Osteoblast (primary cell): ENCODE measurements at regions not wholly inside any gene's neighbourhood (a gene's known extent, or its start where the extent isn't known, plus 50 kb on each side); places are given as distances from the start of the nearest gene placed in this dataset.

Source experiments
- DNase-seq: peaks from one replicate; pipeline ENCODE4 v3.0.0; 2011; ENCODE audit warnings: low spot score, mixed read lengths; ENCODE audit not compliant: insufficient read length; ENCODE audit errors: missing footprints
- H2AFZ ChIP-seq: 2 replicates; pipeline ENCODE4 v1.6.0; 2011; ENCODE audit warnings: mild to moderate bottlenecking, low read length
- H3K27ac ChIP-seq: 2 replicates; pipeline ENCODE4 v1.5.1; 2011; ENCODE audit warnings: mild to moderate bottlenecking, low read depth, low read length, moderate library complexity
- H3K27me3 ChIP-seq: 2 replicates; pipeline ENCODE4 v1.6.0; 2012; ENCODE audit warnings: mild to moderate bottlenecking, control low read depth, inconsistent platforms, low read length, moderate library complexity; ENCODE audit not compliant: insufficient read depth
- H3K36me3 ChIP-seq: 2 replicates; pipeline ENCODE4 v1.5.1; 2011; ENCODE audit warnings: mild to moderate bottlenecking, low read length, control low read depth, moderate library complexity; ENCODE audit not compliant: insufficient read depth
- H3K4me1 ChIP-seq: 2 replicates; pipeline ENCODE4 v1.5.1; 2011; ENCODE audit warnings: mild to moderate bottlenecking, low read length, control low read depth, moderate library complexity; ENCODE audit not compliant: insufficient read depth
- H3K4me2 ChIP-seq: 2 replicates; pipeline ENCODE4 v1.6.0; 2011; ENCODE audit warnings: mild to moderate bottlenecking, low read length; ENCODE audit not compliant: insufficient read depth
- H3K4me3 ChIP-seq: fragments of 200-600 bp; sonication (generic); 3 replicates; pipeline ENCODE4 v1.5.1; 2012; ENCODE audit warnings: mild to moderate bottlenecking, low read length, inconsistent platforms; ENCODE audit not compliant: insufficient read depth
- H3K79me2 ChIP-seq: 2 replicates; pipeline ENCODE4 v1.6.0; 2012; ENCODE audit warnings: mild to moderate bottlenecking, low read length, control low read depth, inconsistent platforms; ENCODE audit not compliant: insufficient read depth
- H3K9me3 ChIP-seq: 2 replicates; pipeline ENCODE4 v1.5.1; 2011; ENCODE audit warnings: low read depth, low read length, control low read depth
- H4K20me1 ChIP-seq: 2 replicates; pipeline ENCODE4 v1.6.0; 2012; ENCODE audit warnings: mild to moderate bottlenecking, low read length, control low read depth; ENCODE audit not compliant: insufficient read depth
- TF ChIP-seq, protein P1 (sequence below): IDR thresholded peaks from 2 replicates; pipeline ENCODE4 v1.5.1; 2011; ENCODE audit warnings: mild to moderate bottlenecking, low read depth, low read length, moderate library complexity; ENCODE audit errors: extremely low read depth

- no peak overlapping the region for H3K4me2 ChIP-seq
- TF ChIP-seq, protein P1, sequence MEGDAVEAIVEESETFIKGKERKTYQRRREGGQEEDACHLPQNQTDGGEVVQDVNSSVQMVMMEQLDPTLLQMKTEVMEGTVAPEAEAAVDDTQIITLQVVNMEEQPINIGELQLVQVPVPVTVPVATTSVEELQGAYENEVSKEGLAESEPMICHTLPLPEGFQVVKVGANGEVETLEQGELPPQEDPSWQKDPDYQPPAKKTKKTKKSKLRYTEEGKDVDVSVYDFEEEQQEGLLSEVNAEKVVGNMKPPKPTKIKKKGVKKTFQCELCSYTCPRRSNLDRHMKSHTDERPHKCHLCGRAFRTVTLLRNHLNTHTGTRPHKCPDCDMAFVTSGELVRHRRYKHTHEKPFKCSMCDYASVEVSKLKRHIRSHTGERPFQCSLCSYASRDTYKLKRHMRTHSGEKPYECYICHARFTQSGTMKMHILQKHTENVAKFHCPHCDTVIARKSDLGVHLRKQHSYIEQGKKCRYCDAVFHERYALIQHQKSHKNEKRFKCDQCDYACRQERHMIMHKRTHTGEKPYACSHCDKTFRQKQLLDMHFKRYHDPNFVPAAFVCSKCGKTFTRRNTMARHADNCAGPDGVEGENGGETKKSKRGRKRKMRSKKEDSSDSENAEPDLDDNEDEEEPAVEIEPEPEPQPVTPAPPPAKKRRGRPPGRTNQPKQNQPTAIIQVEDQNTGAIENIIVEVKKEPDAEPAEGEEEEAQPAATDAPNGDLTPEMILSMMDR, result no peak
- no peak for DNase-seq
- no peak overlapping the region for H3K4me3 ChIP-seq
- no peak overlapping the region for H3K27ac ChIP-seq
- H3K79me2 ChIP-seq, result no peaks in the 10 kb centered on the region
- H3K4me1 ChIP-seq, result no peaks in the 10 kb centered on the region
- H2AFZ ChIP-seq, result no peak overlapping the region
- no peaks in the 10 kb centered on the region for H3K36me3 ChIP-seq
- no peaks in the 10 kb centered on the region for H4K20me1 ChIP-seq
- no peaks in the 10 kb centered on the region for H3K9me3 ChIP-seq
- no peaks in the 10 kb centered on the region for H3K27me3 ChIP-seq
These were observed 222.3 kb upstream of the LDB2 start for GRCh38 chr4:17120761-17121160.

DNA sequence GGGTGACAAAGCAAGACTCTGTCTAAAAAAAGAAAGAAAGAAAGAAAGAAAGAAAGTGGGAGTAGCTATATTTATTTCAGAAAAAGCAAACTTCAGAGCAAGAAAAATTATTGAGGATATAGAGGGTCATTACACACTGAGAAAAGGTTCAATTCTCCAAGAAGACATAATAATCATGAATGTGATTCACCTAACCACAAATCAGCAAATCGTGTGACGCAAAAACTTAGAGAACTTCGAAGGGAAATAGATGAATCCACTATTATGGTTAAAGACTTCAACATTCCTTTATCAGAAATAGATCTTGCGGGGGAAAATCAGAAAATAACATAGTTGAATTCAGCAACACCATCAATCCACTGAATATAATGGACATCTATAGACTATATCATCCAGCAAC, 219.3 kb upstream of the LDB2 start:
- DNase-seq, result no peak
- H2AFZ ChIP-seq, result no peak overlapping the region
- no peak overlapping the region for H3K4me3 ChIP-seq
- no peaks in the 10 kb centered on the region for H3K4me1 ChIP-seq
- H3K4me2 ChIP-seq, result no peak overlapping the region
- H4K20me1 ChIP-seq, result no peaks in the 10 kb centered on the region
- H3K27ac ChIP-seq, result peak overlapping the region; percentile 41
- H3K36me3 ChIP-seq, result no peaks in the 10 kb centered on the region
- H3K79me2 ChIP-seq, result no peaks in the 10 kb centered on the region
- TF ChIP-seq, protein P1, result no peak
- H3K27me3 ChIP-seq, result no peaks in the 10 kb centered on the region
- H3K9me3 ChIP-seq, result no peaks in the 10 kb centered on the region

- H4K20me1 ChIP-seq, result no peaks in the 10 kb centered on the region
- H2AFZ ChIP-seq, result no peak overlapping the region
- H3K27ac ChIP-seq, result no peak overlapping the region
- no peak overlapping the region for H3K4me2 ChIP-seq
- H3K79me2 ChIP-seq, result no peaks in the 10 kb centered on the region
- no peaks in the 10 kb centered on the region for H3K27me3 ChIP-seq
- no peak overlapping the region for H3K4me3 ChIP-seq
- no peaks in the 10 kb centered on the region for H3K9me3 ChIP-seq
- DNase-seq, result peak; percentile 18
- TF ChIP-seq, protein P1, result no peak
- H3K4me1 ChIP-seq, result peaks cover 7% of the 10 kb centered on the region
- H3K36me3 ChIP-seq, result no peaks in the 10 kb centered on the region
These were observed 217.1 kb upstream of the LDB2 start for GRCh38 chr4:17115583-17115982.

- no peak overlapping the region for H3K4me3 ChIP-seq
- TF ChIP-seq, protein P1, result peak; percentile 59
- H3K27me3 ChIP-seq, result no peaks in the 10 kb centered on the region
- H3K36me3 ChIP-seq, result no peaks in the 10 kb centered on the region
- no peaks in the 10 kb centered on the region for H3K9me3 ChIP-seq
- H4K20me1 ChIP-seq, result no peaks in the 10 kb centered on the region
- peak overlapping the region; percentile 0 for H3K27ac ChIP-seq
- H3K4me1 ChIP-seq, result peaks cover 7% of the 10 kb centered on the region
- peak overlapping the region; percentile 33 for H2AFZ ChIP-seq
- DNase-seq, result no peak
- H3K79me2 ChIP-seq, result no peaks in the 10 kb centered on the region
- H3K4me2 ChIP-seq, result no peak overlapping the region
These were observed 213.8 kb upstream of the LDB2 start for GRCh38 chr4:17112292-17112659.
